B cell (primary cell): ENCODE measurements at regions not wholly inside any gene's neighbourhood (a gene's known extent, or its start where the extent isn't known, plus 50 kb on each side); places are given as distances from the start of the nearest gene placed in this dataset.

Source experiments
- ATAC-seq: fragments of 200-7000 bp; cut with Tn5 transposase; one replicate; pipeline ENCODE4 v1.10.0; 2021; ENCODE audit warnings: low read depth, mild to moderate bottlenecking, moderate number of reproducible peaks, moderate library complexity
- CTCF ChIA-PET: fragments of 350-600 bp; sonication (Branson Sonifier 250); formaldehyde crosslinking; loops from one replicate; lab custom pipeline; 2021; ENCODE audit warnings: antibody characterized with exemption, inconsistent platforms; lab: Charles Lee
- POLR2A ChIA-PET: fragments of 350-600 bp; sonication (Branson Sonifier 250); formaldehyde crosslinking; loops from one replicate; lab custom pipeline; 2021; ENCODE audit warnings: antibody characterized with exemption; lab: Charles Lee
- DNase-seq: peaks from one replicate; pipeline ENCODE4 v3.0.0; 2013
- H2AFZ ChIP-seq: 2 replicates; pipeline ENCODE4 v1.6.1; 2012; ENCODE audit warnings: mild to moderate bottlenecking, low read depth, low read length; ENCODE audit not compliant: insufficient read depth, poor library complexity, severe bottlenecking
- H3K27ac ChIP-seq, 2 donors: 1 replicate in 1 of 2; 2 replicates in 1 of 2; pipeline ENCODE4 v1.5.1; 2012 to 2013; ENCODE audit warnings: low read length in 2 of 2, mild to moderate bottlenecking in 2 of 2, moderate library complexity in 1 of 2
- H3K27me3 ChIP-seq, 4 experiments: fragments of 200-600 bp in 1 of 4; sonication (generic) in 1 of 4; replicated peaks in 1 of 4; 1 replicate in 2 of 4; 2 replicates in 2 of 4; pipeline versions ENCODE4 v1.6.1 to v1.7.0; 2013 to 2016; ENCODE audit warnings: low read length in 3 of 4, mild to moderate bottlenecking in 2 of 4, mixed read lengths in 1 of 4, moderate library complexity in 1 of 4; ENCODE audit not compliant: insufficient read depth in 4 of 4, control insufficient read depth in 3 of 4; ENCODE audit errors: control extremely low read depth in 1 of 4
- H3K36me3 ChIP-seq, 2 experiments: replicated peaks in 1 of 2; 1 replicate in 1 of 2; 2 replicates in 1 of 2; pipeline versions ENCODE4 v1.6.1 to v1.7.1; 2013; ENCODE audit warnings: low read length in 1 of 2; ENCODE audit not compliant: insufficient read depth in 2 of 2, control insufficient read depth in 1 of 2; ENCODE audit errors: control extremely low read depth in 1 of 2, extremely low read depth in 1 of 2
- H3K4me1 ChIP-seq, 2 donors: fragments of 200-600 bp in 1 of 2; sonication (generic) in 1 of 2; 1 replicate in 1 of 2; 2 replicates in 1 of 2; pipeline versions ENCODE4 v1.5.1 to v1.6.1; 2013 to 2017; ENCODE audit warnings: low read length in 2 of 2; ENCODE audit not compliant: control insufficient read depth in 2 of 2, insufficient read depth in 2 of 2
- H3K4me2 ChIP-seq: replicated peaks from 2 replicates; pipeline ENCODE3; 2012; ENCODE audit warnings: mild to moderate bottlenecking, low read depth, low read length; ENCODE audit not compliant: poor library complexity, severe bottlenecking
- H3K4me3 ChIP-seq, 5 experiments: fragments of 200-600 bp in 1 of 5; sonication (generic) in 1 of 5; 1 replicate in 3 of 5; 2 replicates in 2 of 5; pipeline versions ENCODE4 v1.5.1 to v1.7.0; 2011 to 2016; ENCODE audit warnings: low read length in 4 of 5, mild to moderate bottlenecking in 4 of 5, low read depth in 2 of 5, control low read depth in 1 of 5, moderate library complexity in 1 of 5; ENCODE audit not compliant: insufficient read depth in 1 of 5; ENCODE audit errors: control extremely low read depth in 1 of 5, extremely low read depth in 1 of 5
- H3K79me2 ChIP-seq: fragments of 200-600 bp; sonication (generic); one replicate; pipeline ENCODE4 v1.6.0; 2016; ENCODE audit warnings: low read length; ENCODE audit not compliant: control insufficient read depth, insufficient read depth
- H3K9ac ChIP-seq: fragments of 200-600 bp; sonication (generic); 2 replicates; pipeline ENCODE4 v1.6.1; 2017; ENCODE audit warnings: mild to moderate bottlenecking, low read length, moderate library complexity
- H3K9me3 ChIP-seq, 3 donors: one replicate each; pipeline versions ENCODE4 v1.6.1 to v1.7.1; 2013; ENCODE audit warnings: low read length in 2 of 3; ENCODE audit not compliant: control insufficient read depth in 2 of 3, insufficient read depth in 1 of 3; ENCODE audit errors: control extremely low read depth in 1 of 3
- H4K20me1 ChIP-seq: 2 replicates; pipeline ENCODE4 v1.6.0; 2012; ENCODE audit warnings: mild to moderate bottlenecking, low read length; ENCODE audit not compliant: insufficient read depth, control insufficient read depth, poor library complexity, severe bottlenecking
- H3K27ac Mint-ChIP-seq: one replicate; pipeline ENCODE4 v1.8.0; 2021; ENCODE audit warnings: mixed read lengths
- H3K27me3 Mint-ChIP-seq: one replicate; pipeline ENCODE4 v1.8.0; 2021; ENCODE audit warnings: mixed read lengths
- H3K4me1 Mint-ChIP-seq: one replicate; pipeline ENCODE4 v1.8.0; 2021; ENCODE audit warnings: mixed read lengths
- H3K4me3 Mint-ChIP-seq: one replicate; pipeline ENCODE4 v1.8.0; 2021; ENCODE audit warnings: mixed read lengths
- H3K9me3 Mint-ChIP-seq: one replicate; pipeline ENCODE4 v1.8.0; 2022; ENCODE audit warnings: mixed read lengths; ENCODE audit not compliant: insufficient read depth
- CTCF ChIP-seq: fragments of 200-600 bp; IDR thresholded peaks from one replicate; pipeline ENCODE4 v1.8.0; 2022; ENCODE audit warnings: antibody characterized with exemption, mild to moderate bottlenecking
- EZH2 ChIP-seq: IDR thresholded peaks from 2 replicates; pipeline ENCODE4 v1.6.1; 2012; ENCODE audit warnings: borderline replicate concordance, low read depth, mild to moderate bottlenecking, moderate library complexity, low read length; ENCODE audit not compliant: insufficient read depth, poor library complexity, severe bottlenecking
- WGBS: methylation state at CpG from one replicate; pipeline ENCODE4 v1.1.5; 2013; ENCODE audit warnings: missing lambda C conversion rate; ENCODE audit not compliant: insufficient coverage; 5-methylcytosine and 5-hydroxymethylcytosine counted together
- intact Hi-C: fragments of 100-400 bp; cut with micrococcal nuclease; formaldehyde crosslinking; loops from one replicate; pipeline ENCODE4 v1.10.0; 2022

DNA sequence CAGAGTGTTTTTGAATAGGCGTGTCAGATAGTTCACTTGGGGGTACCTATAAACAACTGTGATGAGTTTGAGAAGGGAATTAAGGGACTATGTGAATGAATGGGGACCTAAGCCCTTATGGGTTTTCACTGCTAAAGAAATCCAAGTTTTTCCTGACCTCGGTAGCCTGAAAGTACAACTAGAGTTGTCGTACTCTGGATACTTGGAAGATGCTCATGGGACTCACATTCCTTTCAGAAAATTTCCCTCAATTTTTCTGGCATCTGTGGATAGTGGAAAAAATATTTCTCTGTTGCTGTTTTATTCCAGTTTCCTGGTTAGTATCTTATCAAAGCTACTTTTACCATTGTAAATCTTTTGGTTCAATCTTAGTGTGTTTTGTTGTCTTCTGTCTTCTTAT is 1112.3 kb upstream of the SEMA6A start:
- ChIA-PET CTCF (interaction anchor here (0.5 kb wide), 1 partner anchor 351 kb away, joined by 3 read pairs; no protein-coding TSS in a partner anchor), POLR2A (no interaction called here)
- intact Hi-C loops, result no loop called here
- Histone ChIP-seq H3K27ac (no peak overlapping the region), H3K36me3 (no peaks in the 10 kb centered on the region), H3K4me2 (no peak overlapping the region), H3K9me3 (no peaks in the 10 kb centered on the region), H3K27me3 (no peaks in the 10 kb centered on the region), H3K9ac (no peak overlapping the region), H2AFZ (no peak overlapping the region), H3K4me1 (no peaks in the 10 kb centered on the region), H4K20me1 (no peaks in the 10 kb centered on the region), H3K79me2 (no peaks in the 10 kb centered on the region), H3K4me3 (no peak overlapping the region)
- DNase-seq (no peak), ATAC-seq (no peak)
- no peaks in the 10 kb centered on the region for H3K27me3 Mint-ChIP-seq
- no peak overlapping the region for H3K27ac Mint-ChIP-seq
- H3K4me1 Mint-ChIP-seq, result no peaks in the 10 kb centered on the region
- H3K4me3 Mint-ChIP-seq, result no peak overlapping the region
- TF ChIP-seq EZH2, result no peak
- TF ChIP-seq CTCF, result no peak
- no CpG with 5 or more reads among the region's 3 CpGs for WGBS
- no peaks in the 10 kb centered on the region for H3K9me3 Mint-ChIP-seq

GRCh38 chr5:117682416-117682815 is 1107.8 kb upstream of the SEMA6A start:
- Histone ChIP-seq H4K20me1 (no peaks in the 10 kb centered on the region), H3K27me3 (no peaks in the 10 kb centered on the region), H3K9me3 (no peaks in the 10 kb centered on the region), H3K36me3 (no peaks in the 10 kb centered on the region), H3K4me1 (no peaks in the 10 kb centered on the region), H3K4me3 (no peak overlapping the region), H2AFZ (no peak overlapping the region), H3K79me2 (no peaks in the 10 kb centered on the region), H3K27ac (no peak overlapping the region), H3K4me2 (no peak overlapping the region), H3K9ac (no peak overlapping the region)
- no peaks in the 10 kb centered on the region for H3K4me1 Mint-ChIP-seq
- DNase-seq (no peak), ATAC-seq (no peak)
- CTCF ChIA-PET, result no interaction called here
- no peak overlapping the region for H3K27ac Mint-ChIP-seq
- POLR2A ChIA-PET, result no interaction called here
- H3K4me3 Mint-ChIP-seq, result no peak overlapping the region
- no peaks in the 10 kb centered on the region for H3K9me3 Mint-ChIP-seq
- intact Hi-C loops, result no loop called here
- WGBS, result no CpG with 5 or more reads among the region's 2 CpGs
- TF ChIP-seq CTCF, result no peak
- TF ChIP-seq EZH2, result no peak
- H3K27me3 Mint-ChIP-seq, result no peaks in the 10 kb centered on the region
